Stimulated activated CD4-positive, alpha-beta T cell treated with anti-CD3 and anti-CD28 coated beads, Interleukin-2, amount 100 ng/mL, for 24 hours (primary cell): ENCODE measurements at regions not wholly inside any gene's neighbourhood (a gene's known extent, or its start where the extent isn't known, plus 50 kb on each side); places are given as distances from the start of the nearest gene placed in this dataset.

ENCODE experiments used
- DNase-seq, 2 donors: peaks; one replicate each; pipeline ENCODE4 v3.0.0-alpha.2; 2020

DNA sequence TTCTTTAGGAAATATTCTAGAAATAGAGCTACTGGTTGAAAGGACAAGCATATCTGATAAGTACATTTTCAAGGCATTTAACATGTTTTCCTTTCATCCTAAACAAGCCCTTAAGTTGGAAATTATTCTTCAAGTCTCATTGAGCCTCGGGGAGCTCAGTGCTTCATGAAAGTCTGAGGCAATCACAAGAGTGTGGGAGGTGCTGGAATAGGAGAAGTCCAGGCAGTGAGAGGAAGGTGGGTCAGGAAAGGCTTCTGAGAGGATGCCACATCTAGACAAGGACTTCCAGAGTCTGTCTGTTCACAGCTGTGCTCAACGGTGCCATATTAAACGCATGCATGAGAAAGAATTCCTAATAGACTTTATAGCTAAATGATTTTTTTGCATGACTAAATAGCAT is 69.8 kb downstream of the CD83 start:
- no peak for DNase-seq

GRCh38 chr6:14189074-14189473 is 71.5 kb downstream of the CD83 start:
- no peak for DNase-seq

DNA sequence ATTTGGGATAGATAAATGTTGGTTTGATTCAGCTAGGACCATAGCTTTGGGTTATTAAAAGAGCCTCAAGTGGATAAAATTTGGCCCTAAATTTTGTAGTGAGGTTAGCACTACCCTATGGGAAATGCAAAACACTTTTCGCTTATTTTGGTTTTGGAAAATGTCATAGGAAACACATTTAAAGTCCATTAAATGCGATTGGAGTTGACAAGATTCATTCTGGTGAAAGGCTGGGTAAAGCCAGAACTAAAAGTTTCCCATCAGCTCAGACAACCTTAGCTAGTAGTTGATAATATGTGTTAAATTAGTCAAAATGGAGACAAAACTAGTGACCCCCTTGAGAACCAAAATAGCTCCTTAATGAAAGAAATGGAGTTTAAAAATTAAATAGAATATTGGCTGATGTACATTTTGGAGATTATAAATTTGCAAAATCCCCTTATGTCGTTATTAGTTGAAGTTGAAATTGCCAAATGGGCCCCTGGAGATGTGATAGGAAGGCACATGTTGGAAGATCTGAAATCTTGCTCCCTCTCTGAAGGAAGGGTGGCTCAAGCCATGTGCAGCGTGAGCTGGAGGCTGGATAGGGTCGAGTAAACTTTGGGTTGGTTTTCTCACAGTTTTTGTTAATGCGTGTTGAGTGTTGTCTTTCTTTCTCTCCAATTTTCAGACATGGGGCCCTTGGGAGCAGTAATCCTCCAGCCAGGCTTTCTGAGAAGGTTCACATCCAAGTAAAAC is 72.8 kb downstream of the CD83 start:
- no peak for DNase-seq

DNA sequence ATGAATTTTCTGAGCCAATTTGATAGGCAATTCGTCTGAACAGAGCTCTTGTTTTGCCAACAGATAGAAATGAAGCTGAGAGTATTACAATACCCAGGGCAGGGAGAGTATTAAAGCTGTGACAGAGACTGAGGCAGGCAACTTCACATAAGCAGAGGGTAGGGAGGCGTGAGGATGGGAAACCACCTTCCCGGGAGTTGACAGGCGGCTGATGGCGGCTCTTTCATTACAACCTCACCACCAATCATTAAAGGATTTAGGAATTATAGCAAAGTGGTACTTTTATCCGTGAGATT is 73.3 kb downstream of the CD83 start:
- no peak for DNase-seq

- no peak for DNase-seq
Observed at GRCh38 chr6:14191761-14192160, 74.2 kb downstream of the CD83 start.

- no peak for DNase-seq
Observed at GRCh38 chr6:14192216-14192788, 74.7 kb downstream of the CD83 start.

- DNase-seq = no peak
Observed at GRCh38 chr6:14193524-14193923, 76.0 kb downstream of the CD83 start.

GRCh38 chr6:14194483-14194882 is 76.9 kb downstream of the CD83 start:
- no peak for DNase-seq

DNA sequence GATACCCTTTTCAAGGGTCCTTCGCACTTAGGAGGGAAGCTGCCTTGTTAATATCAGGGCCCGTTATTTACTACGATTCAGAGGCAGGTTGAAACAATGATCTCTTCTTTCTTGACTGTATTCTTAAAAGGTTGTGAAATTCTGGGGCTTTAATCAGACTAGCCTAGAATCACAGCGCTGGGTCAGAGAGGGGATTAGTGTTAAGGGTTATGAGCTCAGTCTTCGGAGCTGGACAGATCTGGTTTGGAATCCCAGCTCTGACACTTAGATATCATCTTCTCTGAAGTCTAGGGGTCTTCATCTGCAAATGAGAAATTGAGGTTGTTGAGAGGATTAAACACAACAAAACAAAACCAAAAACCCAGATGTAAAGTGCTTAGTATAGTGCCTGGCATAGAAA is 77.4 kb downstream of the CD83 start:
- DNase-seq = no peak

DNA sequence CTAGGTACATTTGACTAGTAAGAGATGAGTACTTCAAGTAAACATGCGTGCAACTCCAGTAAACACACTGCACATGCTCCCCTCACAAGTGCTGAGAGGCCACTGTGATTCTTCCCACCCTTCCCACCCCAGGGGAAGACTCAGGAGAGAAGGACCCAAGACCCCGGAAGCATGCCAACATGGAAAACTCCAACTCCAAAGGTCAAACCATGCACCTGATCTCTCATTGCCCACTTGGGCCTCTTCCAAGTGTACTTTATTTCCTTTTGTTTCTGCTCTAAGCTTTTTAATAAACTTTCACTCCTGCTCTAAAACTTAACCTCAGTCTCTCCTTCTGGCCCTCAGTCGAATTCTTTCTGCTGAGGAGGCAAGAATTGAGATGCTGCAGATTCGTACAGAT is 78.5 kb downstream of the CD83 start:
- no peak for DNase-seq

DNA sequence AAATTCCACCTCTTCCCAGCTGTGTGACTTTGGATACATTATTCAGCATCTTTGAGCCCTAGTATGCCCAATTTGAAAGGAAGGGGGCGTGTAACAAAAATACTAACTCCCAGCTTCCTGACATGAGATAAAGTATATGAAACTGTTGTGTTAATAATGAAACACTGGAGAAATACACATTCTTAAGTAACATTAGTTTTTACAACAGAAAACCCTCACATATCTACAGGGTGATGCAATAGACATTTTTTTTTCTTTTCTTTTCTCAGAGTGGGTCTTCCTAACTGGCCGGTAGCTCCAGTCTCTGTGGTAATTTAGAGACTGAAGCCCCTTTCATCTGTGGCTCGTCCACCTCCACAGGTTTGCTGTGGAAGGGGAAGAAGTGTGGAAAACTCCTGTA is 79.5 kb downstream of the CD83 start:
- no peak for DNase-seq

- no peak for DNase-seq
Observed at GRCh38 chr6:14200047-14200446, 82.5 kb downstream of the CD83 start.

DNA sequence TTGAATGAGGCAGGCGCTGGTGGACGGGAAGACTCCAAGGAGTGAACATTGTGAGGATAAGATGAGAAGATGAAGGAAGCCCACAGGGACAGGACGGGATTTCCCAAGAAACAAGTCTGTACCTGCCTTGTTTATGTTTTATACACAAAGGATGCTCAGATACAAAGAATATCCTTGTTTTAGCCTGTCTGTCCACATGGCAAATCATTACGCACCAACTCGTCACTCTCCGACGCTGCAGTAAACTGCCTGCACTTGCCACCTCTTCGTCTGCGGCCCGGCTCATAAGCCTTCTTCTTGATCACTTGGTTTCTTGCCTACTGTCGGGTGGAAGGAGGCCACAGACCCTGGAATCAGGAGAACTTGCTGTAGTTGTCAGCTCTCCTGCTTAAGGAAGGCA is 85.4 kb downstream of the CD83 start:
- no peak for DNase-seq

DNA sequence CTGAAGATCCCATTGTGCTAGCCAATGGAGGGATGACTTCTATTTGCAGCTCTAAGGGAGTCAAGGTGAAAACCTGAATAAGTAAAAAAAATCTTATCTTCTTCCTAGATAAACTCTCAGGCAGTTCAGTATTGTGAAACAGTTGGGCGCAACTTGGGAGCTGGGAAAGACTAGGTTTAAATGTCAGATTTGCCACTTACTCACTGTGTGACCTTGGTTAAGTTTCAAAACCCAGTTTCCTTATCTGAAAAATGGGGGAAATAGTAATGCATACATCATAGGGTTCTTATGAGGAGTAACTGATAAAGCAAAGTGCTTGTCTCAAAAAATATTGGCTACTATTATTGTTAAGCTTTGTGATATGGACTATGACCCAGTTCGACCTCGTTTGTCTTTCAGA is 88.8 kb downstream of the CD83 start:
- no peak for DNase-seq

- no peak for DNase-seq
Observed at GRCh38 chr6:14207448-14207847, 89.9 kb downstream of the CD83 start.

GRCh38 chr6:14209000-14209399 is 91.4 kb downstream of the CD83 start:
- no peak for DNase-seq

DNA sequence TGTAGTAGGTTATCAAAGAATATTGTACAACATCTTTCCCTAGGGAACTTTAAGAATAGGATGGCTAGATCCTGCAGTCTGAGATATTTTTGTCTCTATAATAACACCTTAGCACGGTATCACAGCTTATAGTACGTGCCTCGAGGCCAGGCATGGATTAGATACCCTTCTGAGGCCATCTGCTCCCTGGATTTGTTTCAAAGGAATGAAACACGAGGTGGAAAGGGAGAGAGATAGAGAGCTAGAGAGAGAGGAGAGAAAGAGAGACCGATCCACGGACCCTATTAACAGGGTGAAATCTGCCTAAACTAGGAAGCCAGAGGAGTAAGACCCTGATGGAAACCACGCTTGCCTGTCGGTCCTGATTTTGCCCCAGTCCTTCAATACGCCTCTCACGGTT is 92.5 kb downstream of the CD83 start:
- no peak for DNase-seq

DNA sequence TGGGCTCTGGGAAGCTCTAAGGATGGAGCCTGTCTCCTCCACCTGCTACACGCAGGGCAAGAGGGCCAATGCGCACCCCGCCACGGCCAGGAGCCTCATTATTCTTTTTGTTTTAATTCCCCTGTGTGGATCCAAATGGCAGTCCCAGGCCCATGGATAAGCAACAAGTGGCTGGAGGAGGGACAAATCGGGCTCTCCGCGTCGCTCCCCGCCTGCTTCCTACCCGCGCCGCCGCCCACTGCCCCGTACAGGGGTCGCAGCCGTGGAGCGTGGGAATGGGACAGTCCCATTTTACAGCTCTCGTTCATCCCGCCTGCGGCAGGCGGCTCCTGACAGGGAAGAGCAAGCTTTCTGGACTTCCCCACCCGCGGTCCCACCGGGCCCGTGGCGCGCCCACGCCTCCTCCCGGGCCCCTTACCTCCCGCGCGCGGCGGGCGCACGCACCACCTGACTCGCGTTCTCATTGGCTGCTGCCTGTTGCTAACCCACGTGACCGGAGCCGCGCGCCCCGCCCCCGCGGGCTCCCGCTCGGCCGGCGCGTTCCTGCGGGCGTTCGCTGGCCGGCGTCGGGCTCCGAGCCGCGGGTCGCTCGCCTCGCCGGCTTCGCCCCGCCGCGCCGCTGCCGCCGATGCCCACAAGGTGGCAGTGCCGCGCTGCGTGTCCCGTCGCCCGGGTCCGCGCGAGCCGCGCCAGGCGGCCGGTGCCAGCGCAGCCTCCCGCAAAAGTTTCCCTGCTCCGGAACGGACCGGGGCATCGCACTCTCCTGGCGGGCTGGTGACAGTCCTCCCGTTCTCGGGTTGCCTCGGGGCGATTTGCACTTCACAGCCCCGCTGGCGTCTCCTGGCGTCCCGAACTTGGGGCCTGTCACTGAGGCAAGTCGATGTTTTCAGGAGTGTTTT is 93.3 kb downstream of the CD83 start:
- peak; percentile 89 to 94 for DNase-seq

GRCh38 chr6:14211562-14211942 is 94.0 kb downstream of the CD83 start:
- peak in 1 of 2 donors; percentile 45 for DNase-seq

DNA sequence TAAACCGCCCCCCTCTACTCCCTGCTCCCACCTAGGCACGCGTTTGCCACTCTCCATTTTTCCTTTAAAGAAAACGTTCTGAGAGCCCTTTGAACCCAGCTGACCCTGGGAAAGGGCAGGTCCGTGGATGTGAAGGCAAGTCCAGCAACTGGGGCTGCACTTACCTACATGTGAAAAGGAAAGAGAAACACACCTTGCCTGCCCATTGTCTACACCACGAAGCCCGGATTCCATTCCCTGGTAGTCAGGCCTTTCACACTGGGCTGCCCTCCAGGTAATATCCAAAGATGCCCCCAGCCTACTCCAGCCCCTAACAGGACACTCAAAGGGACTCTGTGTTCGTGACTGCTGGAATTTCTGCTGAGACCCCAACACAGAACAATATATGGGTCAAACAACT is 94.4 kb downstream of the CD83 start:
- no peak for DNase-seq

DNA sequence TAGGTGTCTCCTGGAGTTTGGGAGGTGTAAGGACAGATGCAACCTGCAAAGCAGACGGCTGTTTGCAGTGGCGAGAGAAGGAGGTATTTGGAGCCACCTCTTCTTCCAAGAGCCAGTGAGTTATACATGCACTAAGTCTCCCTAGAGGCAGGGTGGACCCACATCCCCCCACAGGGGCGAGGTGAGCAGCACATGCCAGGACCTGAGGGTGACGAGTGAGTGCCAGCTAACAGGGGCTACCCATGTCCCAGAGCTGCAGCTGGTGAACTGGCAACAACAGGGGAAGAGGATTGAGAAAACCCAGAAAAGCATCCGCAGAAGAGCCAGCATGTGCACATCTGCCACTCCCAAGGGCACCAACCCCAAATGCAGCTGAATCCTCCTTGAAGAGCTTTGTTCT is 95.1 kb downstream of the CD83 start:
- no peak for DNase-seq

- no peak for DNase-seq
Observed at GRCh38 chr6:14216946-14217684, 99.5 kb downstream of the CD83 start.

DNA sequence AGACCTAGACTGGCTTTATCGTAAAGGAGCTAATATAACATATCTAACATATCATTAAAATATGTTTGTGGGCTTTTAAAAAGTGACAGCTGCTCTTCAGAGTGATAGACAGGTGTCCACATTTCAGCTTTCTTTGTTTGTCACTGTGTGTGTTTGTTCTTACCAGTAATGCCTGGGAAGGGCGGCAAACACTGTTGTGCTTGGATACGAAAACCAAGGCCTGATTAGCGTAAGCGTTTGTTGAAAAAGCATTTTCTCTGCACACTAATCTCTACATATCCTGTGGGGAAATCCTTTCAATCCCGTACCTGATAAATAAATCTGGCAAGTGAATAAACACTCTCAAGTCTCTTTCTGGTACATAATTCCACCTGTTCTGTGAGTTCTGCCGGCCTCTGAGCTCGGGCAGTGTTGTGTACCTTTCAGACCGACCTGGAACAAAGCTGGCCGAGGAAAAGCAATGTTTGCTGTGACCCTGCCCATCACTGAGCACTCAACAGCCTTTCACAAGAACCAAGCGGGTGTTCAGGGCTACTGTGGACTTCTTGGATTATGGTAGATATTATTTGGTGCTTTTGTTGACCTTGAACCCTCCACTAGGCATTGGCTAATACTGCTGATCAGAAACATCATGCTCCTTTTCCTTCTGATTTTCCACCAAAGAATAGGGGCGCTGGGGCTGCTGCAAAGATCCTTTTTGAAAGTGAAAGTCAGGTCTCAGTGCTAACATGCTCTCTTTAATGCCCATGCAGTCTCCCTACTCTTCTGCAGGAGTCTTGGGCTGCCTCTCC is 100.4 kb downstream of the CD83 start:
- no peak for DNase-seq
